GM06990 (cell line): ENCODE measurements at regions not wholly inside any gene's neighbourhood (a gene's known extent, or its start where the extent isn't known, plus 50 kb on each side); places are given as distances from the start of the nearest gene placed in this dataset.

Source experiments
- DNase-seq: peaks from one replicate; pipeline ENCODE4 v3.0.0-alpha.2; 2011; ENCODE audit not compliant: insufficient read length; ENCODE audit errors: extremely low read depth
- H3K27me3 ChIP-seq: replicated peaks from 2 replicates; pipeline ENCODE4 v1.6.0; 2011; ENCODE audit warnings: low read length; ENCODE audit not compliant: control insufficient read depth, insufficient read depth
- H3K36me3 ChIP-seq: 2 replicates; pipeline ENCODE4 v1.5.1; 2011; ENCODE audit warnings: low read length; ENCODE audit not compliant: control insufficient read depth, insufficient read depth
- H3K4me3 ChIP-seq: replicated peaks from 2 replicates; pipeline ENCODE4 v1.5.1; 2011; ENCODE audit warnings: low read depth, mild to moderate bottlenecking, control low read depth, low read length
- CTCF ChIP-seq: IDR thresholded peaks from 2 replicates; pipeline ENCODE4 v1.5.1; 2011; ENCODE audit warnings: low read length, control low read depth, mild to moderate bottlenecking, inconsistent platforms; ENCODE audit not compliant: insufficient read depth, poor library complexity, severe bottlenecking

- no peak for TF ChIP-seq CTCF
- H3K27me3 ChIP-seq = no peaks in the 10 kb centered on the region
- DNase-seq = no peak
- no peaks in the 10 kb centered on the region for H3K36me3 ChIP-seq
- H3K4me3 ChIP-seq = no peak overlapping the region
Observed at GRCh38 chr2:38432820-38433606, 55.9 kb upstream of the ATL2 start.

- Histone ChIP-seq H3K27me3 (no peaks in the 10 kb centered on the region), H3K4me3 (no peak overlapping the region), H3K36me3 (no peaks in the 10 kb centered on the region)
- DNase-seq = no peak
- TF ChIP-seq CTCF = no peak
Observed at GRCh38 chr2:38430597-38431207, 53.6 kb upstream of the ATL2 start.

- TF ChIP-seq CTCF = no peak
Observed at GRCh38 chr2:38430196-38430595, 53.1 kb upstream of the ATL2 start.

GRCh38 chr2:38427936-38428335, 50.9 kb upstream of the ATL2 start:
- no peak overlapping the region for H3K4me3 ChIP-seq
- DNase-seq = no peak

More at GRCh38 chr2:38430196-38430595, 53.1 kb upstream of the ATL2 start:
- DNase-seq = no peak
- no peaks in the 10 kb centered on the region for H3K36me3 ChIP-seq
- H3K4me3 ChIP-seq = no peak overlapping the region
- no peaks in the 10 kb centered on the region for H3K27me3 ChIP-seq

GRCh38 chr2:38427054-38427453, 50.0 kb upstream of the ATL2 start:
- TF ChIP-seq CTCF = no peak
- no peaks in the 10 kb centered on the region for H3K36me3 ChIP-seq
- no peak for DNase-seq
- H3K4me3 ChIP-seq = no peak overlapping the region
- no peaks in the 10 kb centered on the region for H3K27me3 ChIP-seq

More at GRCh38 chr2:38427936-38428335, 50.9 kb upstream of the ATL2 start:
- no peak for TF ChIP-seq CTCF
- no peaks in the 10 kb centered on the region for H3K36me3 ChIP-seq
- no peaks in the 10 kb centered on the region for H3K27me3 ChIP-seq
